K562 (cell line): ENCODE measurements at regions not wholly inside any gene's neighbourhood (a gene's known extent, or its start where the extent isn't known, plus 50 kb on each side); places are given as distances from the start of the nearest gene placed in this dataset.

Experiments
- ATAC-seq: fragments of 200-7000 bp; cut with Tn5 transposase; 3 replicates; pipeline ENCODE4 v1.9.1; 2020; ENCODE audit warnings: moderate library complexity
- BruUV-seq: library from RNA; stranded (reverse); fragments of 400-500 nt; replicated peaks from 2 replicates; lab custom pipeline; 2021; lab: Mats Ljungman, UMichigan
- CTCF ChIA-PET: fragments of 300-600 bp; formaldehyde crosslinking; extraction: SDS; loops from one replicate; lab custom pipeline; 2021; ENCODE audit warnings: low intra/inter-chr PET ratio; lab: Yijun Ruan, JAX
- POLR2A ChIA-PET: fragments of 300-600, 350-650 bp; sonication (Branson Sonifier 250); formaldehyde crosslinking; extraction: SDS; loops from one replicate; lab custom pipeline; 2021; ENCODE audit warnings: antibody characterized with exemption, inconsistent platforms; lab: Yijun Ruan, JAX
- DNase-seq, 4 experiments: peaks; one replicate each; pipeline versions ENCODE4 v3.0.0 to v3.0.0-alpha.2; 2011 to 2018; ENCODE audit warnings: low spot score in 3 of 4, mixed read lengths in 3 of 4; ENCODE audit errors: extremely low read depth in 1 of 4
- FAIRE-seq: peaks from 2 replicates; lab custom pipeline; 2011; peaks lifted over from hg19 to GRCh38; lab: Jason Lieb, UNC
- H2AFZ ChIP-seq: 2 replicates; pipeline ENCODE4 v1.6.0; 2011; ENCODE audit warnings: low read depth, low read length, control low read depth, inconsistent platforms
- H3K27ac ChIP-seq: fragments of 200-600 bp; 3 replicates; pipeline ENCODE4 v1.8.0; 2011; ENCODE audit warnings: low read depth, mild to moderate bottlenecking, control low read depth, inconsistent platforms, low read length, moderate library complexity, mixed read lengths; ENCODE audit errors: extremely low read depth
- H3K27me3 ChIP-seq, 2 experiments: fragments of 300-600 bp in 1 of 2; 2 replicates in 1 of 2; 3 replicates in 1 of 2; pipeline versions ENCODE4 v1.6.0 to v1.8.0; 2011; ENCODE audit warnings: inconsistent platforms in 2 of 2, low read length in 2 of 2, mild to moderate bottlenecking in 1 of 2, mixed read lengths in 1 of 2, moderate library complexity in 1 of 2; ENCODE audit not compliant: control insufficient read depth in 2 of 2, insufficient read depth in 2 of 2
- H3K36me3 ChIP-seq: fragments of 300-600 bp; 3 replicates; pipeline ENCODE4 v1.8.0; 2011; ENCODE audit warnings: mild to moderate bottlenecking, low read length, inconsistent platforms; ENCODE audit not compliant: control insufficient read depth, insufficient read depth
- H3K4me1 ChIP-seq, 2 experiments: fragments of 200-600 bp in 1 of 2; replicated peaks in 1 of 2; 2 replicates in 1 of 2; 3 replicates in 1 of 2; pipeline versions ENCODE4 v1.5.1 to v1.8.0; 2011; ENCODE audit warnings: inconsistent platforms in 2 of 2, low read length in 2 of 2, mild to moderate bottlenecking in 1 of 2, mixed read lengths in 1 of 2, moderate library complexity in 1 of 2; ENCODE audit not compliant: control insufficient read depth in 2 of 2, insufficient read depth in 2 of 2
- H3K4me2 ChIP-seq: 2 replicates; pipeline ENCODE4 v1.6.1; 2011; ENCODE audit warnings: low read length, control low read depth, inconsistent platforms, mixed read lengths; ENCODE audit not compliant: insufficient read depth
- H3K4me3 ChIP-seq: fragments of 200-600 bp; sonication (generic), shearing (Covaris generic); 2 replicates; pipeline ENCODE4 v1.5.1; 2016; ENCODE audit warnings: control low read depth, inconsistent platforms
- H3K79me2 ChIP-seq: fragments of 200-600 bp; 3 replicates; pipeline ENCODE4 v1.8.0; 2011; ENCODE audit warnings: low read length, inconsistent platforms; ENCODE audit not compliant: control insufficient read depth, insufficient read depth
- H3K9ac ChIP-seq, 2 experiments: 2 replicates each; pipeline versions ENCODE4 v1.6.0 to v1.6.1; 2011; ENCODE audit warnings: low read depth in 2 of 2, low read length in 2 of 2, control low read depth in 1 of 2, inconsistent platforms in 1 of 2, mild to moderate bottlenecking in 1 of 2, mixed read lengths in 1 of 2; ENCODE audit not compliant: insufficient read depth in 1 of 2
- H3K9me1 ChIP-seq: one replicate; pipeline ENCODE4 v1.6.0; 2011; ENCODE audit warnings: inconsistent platforms, mild to moderate bottlenecking, low read length, moderate library complexity; ENCODE audit not compliant: control insufficient read depth, insufficient read depth
- H3K9me3 ChIP-seq: replicated peaks from 2 replicates; pipeline ENCODE4 v1.5.1; 2011; ENCODE audit warnings: low read depth, low read length, inconsistent platforms; ENCODE audit not compliant: control insufficient read depth, insufficient read depth
- H4K20me1 ChIP-seq: replicated peaks from 2 replicates; pipeline ENCODE4 v1.6.1; 2011; ENCODE audit warnings: low read length, inconsistent platforms, mixed read lengths; ENCODE audit not compliant: control insufficient read depth, insufficient read depth
- MAZ ChIP-seq, 2 experiments: fragments of 450-650 bp in 1 of 2; sonication (generic) in 1 of 2; formaldehyde crosslinking; IDR thresholded peaks in 1 of 2; conservative IDR thresholded peaks in 1 of 2; 2 replicates each; pipeline versions ENCODE4 v1.4.0 to v1.5.0; 2020; ENCODE audit warnings: mild to moderate bottlenecking in 1 of 2, missing genetic modification reagents in 1 of 2
- MCM5 ChIP-seq: fragments of 450-650 bp; IDR thresholded peaks from 2 replicates; pipeline ENCODE4 v1.6.1; 2016; ENCODE audit warnings: low read depth
- SMARCA4 ChIP-seq: fragments of 450-650 bp; IDR thresholded peaks from 2 replicates; pipeline ENCODE4 v1.6.1; 2016
- TCF15 ChIP-seq: fragments of 250-450 bp; sonication (Bioruptor Pico); IDR thresholded peaks from 2 replicates; pipeline ENCODE4 v1.8.0; 2022; ENCODE audit warnings: moderate library complexity, mild to moderate bottlenecking, inconsistent platforms
- ZBTB12 ChIP-seq: fragments of 250-450 bp; sonication (Bioruptor Pico); IDR thresholded peaks from 2 replicates; pipeline ENCODE4 v1.4.0; 2020
- ZNF232 ChIP-seq: sonication (generic); formaldehyde crosslinking; IDR thresholded peaks from 2 replicates; pipeline ENCODE4 v1.8.0; 2022; ENCODE audit warnings: mild to moderate bottlenecking, missing genetic modification reagents
- ZNF707 ChIP-seq: fragments of 250-450 bp; sonication (Bioruptor Pico); conservative IDR thresholded peaks from 2 replicates; pipeline ENCODE4 v1.8.0; 2022; ENCODE audit warnings: inconsistent platforms, mild to moderate bottlenecking, moderate library complexity
- WGBS: fragments of 100-300 bp; shearing (Covaris generic); methylation state at CpG from one replicate; pipeline ENCODE4 v1.1.6; 2016; ENCODE audit warnings: low coverage, mixed read lengths; ENCODE audit not compliant: insufficient coverage; ENCODE audit errors: missing lambda C conversion rate; 5-methylcytosine and 5-hydroxymethylcytosine counted together
- in situ Hi-C: fragments of 300-500 bp; cut with MboI; formaldehyde crosslinking; loops from 4 replicates; pipeline ENCODE4 v1.15.0; 2018; ENCODE audit warnings: inconsistent platforms, mixed read lengths
- intact Hi-C: fragments of 100-400 bp; cut with micrococcal nuclease; formaldehyde crosslinking; loops from 2 replicates; pipeline ENCODE4 v1.14.2; 2022

- DNase-seq (no peak), ATAC-seq (no peak), FAIRE-seq (no peak)
- Histone ChIP-seq H4K20me1 (no peaks in the 10 kb centered on the region), H3K9me3 (no peaks in the 10 kb centered on the region), H3K4me1 (no peaks in the 10 kb centered on the region), H3K36me3 (no peaks in the 10 kb centered on the region), H3K79me2 (no peaks in the 10 kb centered on the region), H3K9me1 (no peaks in the 10 kb centered on the region), H3K9ac (no peak overlapping the region), H3K4me2 (no peak overlapping the region), H2AFZ (no peak overlapping the region), H3K4me3 (no peak overlapping the region), H3K27ac (no peak overlapping the region), H3K27me3 (peaks cover 20 to 46% of the 10 kb centered on the region in 2 experiments)
- POLR2A ChIA-PET: no interaction called here
- CTCF ChIA-PET: no interaction called here
- no TSS peak for BruUV-seq
- intact Hi-C loops (no loop called here), in situ Hi-C loops (no loop called here)
- 2% methylated on average over 10 of the region's 11 CpGs for WGBS
- TF ChIP-seq TCF15 (CRISPR knock-in tag): no peak
- no peak for TF ChIP-seq ZNF707 (CRISPR knock-in tag)
- TF ChIP-seq SMARCA4: no peak
- TF ChIP-seq ZNF232 (CRISPR knock-in tag): no peak
- no peak for TF ChIP-seq MCM5
- TF ChIP-seq MAZ (CRISPR knock-in tag; conservative IDR thresholded peaks at IDR 0.05 in 1 of 2, IDR thresholded peaks at IDR 0.05 in 1 of 2): no peak
- TF ChIP-seq ZBTB12: no peak
Observed at GRCh38 chr16:54506741-54507500, 220.3 kb upstream of the IRX3 start.
